Testis (tissue), 2 donors: ENCODE measurements at regions not wholly inside any gene's neighbourhood (a gene's known extent, or its start where the extent isn't known, plus 50 kb on each side); places are given as distances from the start of the nearest gene placed in this dataset.

ENCODE experiments used
- CTCF ChIP-seq, 3 experiments: fragments of 450-650 bp in 2 of 3; fragments of 200-600 bp in 1 of 3; sonication (generic) in 1 of 3; IDR thresholded peaks; one replicate each; pipeline ENCODE4 v1.5.1; 2016 to 2019; ENCODE audit warnings: antibody characterized with exemption in 3 of 3, mild to moderate bottlenecking in 2 of 3, moderate library complexity in 1 of 3
- POLR2A ChIP-seq: fragments of 450-650 bp; IDR thresholded peaks from one replicate; pipeline ENCODE4 v1.6.1; 2017; ENCODE audit warnings: antibody characterized with exemption, mild to moderate bottlenecking, moderate library complexity

GRCh38 chr1:203990118-203990517 is 82.8 kb upstream of the SOX13 start:
- TF ChIP-seq POLR2A (no peak), CTCF (IDR thresholded peaks at IDR 0.05) (no peak)
